ENCODE measurements at regions not wholly inside any gene's neighbourhood (a gene's known extent, or its start where the extent isn't known, plus 50 kb on each side); places are given as distances from the start of the nearest gene placed in this dataset.

- DNase-seq, result no peak
Observed at GRCh38 chr6:9507136-9507895, 907.6 kb downstream of the TFAP2A start.

- peak; percentile 12 for DNase-seq
Observed at GRCh38 chr6:9504191-9504590, 910.7 kb downstream of the TFAP2A start.

DNA sequence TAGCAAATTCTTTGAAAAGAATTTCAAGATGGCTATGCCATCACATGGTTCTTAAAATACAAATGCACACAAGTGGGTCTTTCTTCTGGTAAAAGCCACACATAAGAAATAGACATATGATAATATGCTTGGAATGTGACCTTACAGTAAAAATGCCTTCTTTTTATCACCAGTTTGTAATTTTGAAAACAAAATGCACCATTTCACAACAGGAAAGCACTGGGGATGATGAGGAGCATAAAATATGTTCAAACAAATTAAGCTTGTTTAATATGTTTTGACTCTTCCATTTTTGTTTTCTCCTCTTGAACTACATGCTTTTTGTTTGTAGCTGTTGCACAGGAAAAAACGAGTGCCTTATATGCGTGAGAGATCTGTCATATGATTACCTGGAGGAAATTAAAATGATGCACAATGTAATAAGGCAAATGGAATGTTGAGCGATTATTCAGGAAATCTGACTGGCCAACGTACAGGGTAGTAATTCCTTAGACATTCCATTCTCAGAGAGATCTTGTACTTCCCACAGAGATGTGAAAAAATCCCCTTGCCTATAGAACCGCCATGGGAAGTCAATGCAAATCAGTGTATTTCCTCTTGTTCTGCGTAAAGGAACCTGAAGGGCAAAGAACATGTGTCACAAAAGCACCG is 911.6 kb downstream of the TFAP2A start:
- no peak for DNase-seq

DNA sequence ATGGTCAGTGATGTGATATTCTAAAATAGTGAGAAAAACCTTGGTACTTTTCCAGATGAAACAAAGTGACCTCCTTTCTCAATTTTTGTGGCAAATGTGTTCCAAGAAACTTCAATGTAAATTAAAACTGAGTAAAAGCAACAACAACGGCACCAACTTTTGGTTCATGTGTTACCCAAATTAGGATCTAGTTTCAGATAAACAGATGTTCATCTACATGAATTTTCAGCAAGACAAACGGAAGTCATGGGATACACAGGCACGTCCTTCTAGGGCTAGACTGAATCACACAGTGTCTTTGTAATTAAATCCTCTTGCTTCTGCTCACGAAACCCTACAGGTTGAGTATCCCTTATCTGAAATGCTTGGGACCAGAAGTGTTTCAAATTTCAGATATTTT is 915.2 kb downstream of the TFAP2A start:
- no peak for DNase-seq

DNA sequence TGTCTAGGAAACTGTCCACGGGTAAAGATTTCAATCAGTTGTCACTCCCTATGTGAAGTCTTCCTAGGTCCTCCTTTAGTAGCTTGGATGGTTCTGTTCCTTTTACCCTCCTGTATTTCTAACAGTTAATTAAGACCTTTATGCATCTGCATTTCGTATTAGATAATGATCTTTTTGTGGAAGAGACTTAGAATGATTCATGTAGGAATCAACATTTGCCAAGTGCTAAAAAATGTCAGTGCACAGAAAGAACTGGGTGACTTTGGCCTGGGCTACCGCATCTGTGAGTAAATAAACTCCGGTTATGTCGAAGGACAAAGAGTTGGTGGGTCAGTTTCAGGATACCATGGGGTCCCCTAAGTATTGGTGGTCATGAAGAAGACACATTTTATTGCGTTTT is 918.0 kb downstream of the TFAP2A start:
- DNase-seq, result no peak

DNA sequence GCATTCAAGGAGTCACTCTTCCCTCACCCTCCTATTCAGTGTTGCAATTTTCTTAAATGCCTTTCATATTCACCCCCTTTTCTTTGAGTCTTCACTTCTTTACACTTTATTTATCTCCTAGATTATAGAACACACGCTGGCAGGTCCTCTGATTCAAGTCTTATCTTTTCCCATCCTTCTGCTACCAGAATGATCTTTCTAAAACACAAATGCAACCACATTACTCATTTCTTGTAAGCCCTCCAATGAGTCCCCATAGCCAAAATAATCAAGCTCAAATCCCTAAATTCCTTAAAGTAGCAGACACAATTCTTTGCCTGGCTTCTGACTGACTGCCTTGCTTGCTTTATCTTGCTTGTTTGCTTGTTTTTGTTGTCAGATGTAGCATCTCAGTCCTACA is 920.0 kb downstream of the TFAP2A start:
- no peak for DNase-seq

DNA sequence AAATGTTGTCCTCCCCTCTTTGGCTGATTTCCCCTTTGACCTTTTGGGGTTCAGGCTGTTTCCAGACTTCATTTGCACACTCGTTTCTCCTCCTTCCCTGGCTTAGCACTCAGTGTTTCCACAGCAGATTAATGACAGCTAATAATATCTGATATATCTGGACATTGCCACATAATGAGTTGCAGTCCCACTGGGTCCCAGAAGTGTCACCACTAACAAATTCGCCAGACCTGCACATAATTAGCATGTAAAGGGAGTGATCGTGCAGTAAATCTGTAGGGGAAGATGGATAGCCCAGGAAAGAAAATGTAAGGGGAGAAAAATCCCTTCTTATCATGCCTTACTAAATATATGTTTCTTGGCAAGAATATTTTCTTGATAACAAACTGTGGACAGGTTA is 922.1 kb downstream of the TFAP2A start:
- DNase-seq, result no peak

- DNase-seq, result no peak
Observed at GRCh38 chr6:9487128-9487527, 927.7 kb downstream of the TFAP2A start.

GRCh38 chr6:9485992-9486391 is 928.9 kb downstream of the TFAP2A start:
- DNase-seq, result no peak

GRCh38 chr6:9484686-9485085 is 930.2 kb downstream of the TFAP2A start:
- DNase-seq, result no peak

DNA sequence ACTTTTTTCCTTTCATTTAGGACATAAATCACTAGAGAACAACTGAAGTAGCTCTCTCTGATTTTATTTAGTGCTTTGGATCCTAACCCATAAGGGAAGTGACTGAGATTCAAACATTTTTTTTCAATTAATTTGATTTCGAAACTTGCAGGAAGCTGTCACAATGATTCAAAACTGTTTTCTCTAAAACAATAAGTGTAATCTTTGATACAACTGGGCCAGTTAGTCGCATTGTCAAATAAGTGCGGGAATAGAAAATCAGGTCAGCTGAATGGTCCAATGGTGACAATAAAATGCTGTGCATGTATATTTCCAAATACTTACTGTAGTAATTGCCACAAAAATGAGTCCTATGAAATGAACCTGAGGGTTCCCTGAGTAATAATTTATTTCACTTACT is 930.8 kb downstream of the TFAP2A start:
- no peak for DNase-seq

DNA sequence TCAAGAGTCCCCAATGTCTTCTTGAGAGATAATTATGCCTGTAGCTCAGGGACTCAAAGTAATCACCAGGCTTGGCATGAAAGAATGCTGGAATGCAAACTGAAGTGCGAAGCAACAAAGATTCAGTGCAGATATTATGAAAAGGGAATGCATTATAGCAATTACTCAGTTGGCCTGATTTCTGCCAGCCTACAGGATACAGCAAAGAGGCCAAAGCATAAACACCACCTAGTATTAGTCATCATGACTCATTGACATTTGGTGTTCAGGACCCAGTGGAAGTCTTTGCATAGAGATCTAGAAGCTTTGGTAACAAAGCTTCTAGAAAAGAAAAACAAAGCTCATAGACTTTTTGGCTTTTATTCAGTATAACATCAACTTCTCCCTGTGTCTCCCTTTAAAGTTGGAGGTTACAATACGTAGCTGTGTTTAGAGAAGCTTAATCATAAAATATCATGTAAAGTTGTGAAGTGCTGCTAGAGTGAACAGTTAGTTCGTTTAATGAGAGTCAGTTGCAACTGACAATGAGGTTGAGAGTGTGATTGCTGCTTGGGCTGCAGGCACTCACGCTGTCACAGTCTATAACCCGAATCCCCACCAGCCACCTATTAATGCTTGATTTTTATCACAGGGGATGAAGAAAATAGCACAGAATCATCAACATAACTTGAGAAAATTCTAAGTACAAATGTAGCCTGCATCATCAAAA is 932.7 kb downstream of the TFAP2A start:
- no peak for DNase-seq

DNA sequence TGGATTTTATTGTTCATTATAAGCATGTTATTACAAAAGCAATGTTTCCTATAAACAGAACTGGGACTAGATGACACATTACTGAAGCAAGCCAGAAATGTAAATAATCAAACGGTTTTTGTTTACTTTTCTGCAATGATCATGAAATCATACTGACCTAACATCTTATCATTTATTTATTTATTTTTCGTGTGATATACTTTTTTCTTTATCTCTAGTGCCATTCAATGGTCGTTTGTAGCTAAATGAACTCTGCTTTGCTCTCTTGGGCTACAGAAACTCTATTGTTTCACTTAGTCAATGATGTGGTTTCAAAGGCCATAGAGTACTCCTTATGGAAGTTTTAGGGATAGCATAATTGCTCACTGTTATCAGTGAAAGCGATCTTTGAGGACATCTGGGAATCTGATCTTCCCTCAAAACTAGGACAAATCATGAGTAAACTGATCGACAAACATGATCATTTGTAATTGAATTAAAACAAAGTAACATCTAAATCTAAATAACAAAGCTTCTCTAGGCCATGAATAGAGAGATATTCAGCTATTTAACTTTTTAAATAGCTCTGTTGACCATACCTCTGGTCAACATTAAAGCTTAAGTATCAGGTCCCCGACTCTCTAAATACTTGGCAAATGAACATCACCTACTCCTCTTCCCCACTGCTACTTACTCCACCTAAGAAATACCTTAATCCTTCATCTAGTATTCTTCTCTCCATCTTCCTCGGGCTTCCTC is 933.4 kb downstream of the TFAP2A start:
- DNase-seq, result no peak

DNA sequence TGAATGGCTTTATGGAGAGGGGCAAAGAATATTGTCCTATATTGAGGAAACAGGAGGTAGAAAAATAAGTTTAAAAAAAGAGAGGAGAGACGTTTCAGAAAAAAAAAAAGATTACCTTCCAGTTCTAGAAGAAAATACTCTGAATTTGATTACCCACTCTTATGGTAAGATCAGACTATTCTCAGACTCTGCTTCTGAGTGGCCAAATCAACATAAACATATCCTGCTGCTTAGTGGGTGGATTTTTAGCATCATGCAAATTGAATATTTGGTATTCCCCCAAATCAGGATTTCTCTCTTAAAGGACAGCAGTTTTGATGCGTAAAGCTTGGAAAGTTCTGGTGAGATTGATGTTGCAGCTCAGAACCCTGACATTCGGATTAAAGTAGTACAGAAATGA is 946.6 kb downstream of the TFAP2A start:
- DNase-seq, result no peak

- no peak for DNase-seq
Observed at GRCh38 chr6:9467741-9468140, 947.1 kb downstream of the TFAP2A start.

DNA sequence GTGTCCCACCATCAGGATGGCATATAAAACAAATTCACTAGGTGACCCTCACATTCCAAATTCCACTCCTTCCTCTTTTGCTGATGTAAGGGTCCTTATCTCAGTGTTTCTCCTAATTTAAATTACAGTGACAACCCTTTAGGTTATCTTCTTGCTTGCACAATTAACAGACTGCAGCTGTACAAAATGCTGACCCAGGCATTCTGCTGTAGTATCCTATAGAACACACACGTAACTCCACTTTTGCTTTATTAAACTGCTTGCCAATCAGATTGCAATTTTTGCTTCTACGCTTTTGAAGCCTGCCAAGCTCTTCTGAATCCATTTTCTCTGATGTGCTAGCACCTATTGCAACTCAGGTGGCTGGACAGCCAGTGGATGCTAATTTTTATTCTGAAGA is 950.3 kb downstream of the TFAP2A start:
- DNase-seq, result no peak

DNA sequence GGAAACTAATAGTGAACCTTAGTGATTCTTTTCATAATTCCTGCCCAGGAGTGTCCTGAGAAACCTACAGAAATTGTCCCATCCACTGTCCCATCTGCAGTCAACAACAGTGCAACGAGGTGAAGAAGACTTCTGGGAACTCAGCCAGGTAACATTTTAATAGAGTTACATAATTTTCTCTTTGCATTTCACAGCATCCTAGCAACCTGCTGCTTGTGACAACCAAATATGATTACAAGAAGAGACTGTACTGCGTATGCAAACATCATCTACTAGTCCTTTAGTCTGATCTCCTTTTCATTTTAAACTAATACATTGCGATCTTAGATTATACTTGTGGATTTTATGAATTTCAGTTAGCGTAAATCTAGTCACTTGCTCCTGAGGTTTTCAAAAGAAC is 951.6 kb downstream of the TFAP2A start:
- DNase-seq, result no peak

GRCh38 chr6:9461188-9461587 is 953.7 kb downstream of the TFAP2A start:
- DNase-seq, result no peak

- no peak for DNase-seq
Observed at GRCh38 chr6:9458424-9458823, 956.5 kb downstream of the TFAP2A start.

- no peak for DNase-seq
Observed at GRCh38 chr6:9455864-9456658, 958.8 kb downstream of the TFAP2A start.

- DNase-seq, result no peak
Observed at GRCh38 chr6:9439621-9440330, 975.1 kb downstream of the TFAP2A start.

DNA sequence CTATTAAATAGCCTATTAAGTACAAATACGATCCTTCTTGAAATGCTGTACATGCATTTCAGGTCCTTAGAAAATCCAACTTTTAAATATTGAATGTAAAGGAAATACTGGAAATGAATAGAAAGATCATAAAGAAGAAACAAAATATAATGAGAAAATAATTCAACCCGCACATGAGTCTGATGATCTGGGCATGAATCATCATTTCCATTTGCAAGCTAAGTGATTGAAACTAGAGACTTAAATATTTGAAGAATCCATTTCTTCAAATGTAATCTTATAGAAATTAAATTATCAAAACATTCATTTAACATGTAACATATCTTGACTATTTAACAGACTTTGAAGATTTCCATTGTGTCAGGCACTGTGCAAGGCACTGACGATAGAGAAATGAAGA is 977.0 kb downstream of the TFAP2A start:
- no peak for DNase-seq

Data from DMS79 treated with DMSO at 0.1 percent for 48 hours (cell line).